Hepatocyte (in vitro differentiated cells): ENCODE measurements at regions not wholly inside any gene's neighbourhood (a gene's known extent, or its start where the extent isn't known, plus 50 kb on each side); places are given as distances from the start of the nearest gene placed in this dataset.

Source experiments
- EZH2phosphoT487 ChIP-seq: fragments of 200-600 bp; sonication (generic); IDR thresholded peaks from one replicate; pipeline ENCODE4 v1.6.1; 2018; ENCODE audit warnings: antibody characterized with exemption, mild to moderate bottlenecking, low read depth, moderate library complexity; ENCODE audit not compliant: unreplicated experiment, severe bottlenecking
- TF ChIP-seq, protein P1 (sequence below): fragments of 200-600 bp; sonication (generic); IDR thresholded peaks from 2 replicates; pipeline ENCODE4 v1.5.1; 2016; ENCODE audit warnings: antibody characterized with exemption, mild to moderate bottlenecking; ENCODE audit not compliant: poor library complexity

DNA sequence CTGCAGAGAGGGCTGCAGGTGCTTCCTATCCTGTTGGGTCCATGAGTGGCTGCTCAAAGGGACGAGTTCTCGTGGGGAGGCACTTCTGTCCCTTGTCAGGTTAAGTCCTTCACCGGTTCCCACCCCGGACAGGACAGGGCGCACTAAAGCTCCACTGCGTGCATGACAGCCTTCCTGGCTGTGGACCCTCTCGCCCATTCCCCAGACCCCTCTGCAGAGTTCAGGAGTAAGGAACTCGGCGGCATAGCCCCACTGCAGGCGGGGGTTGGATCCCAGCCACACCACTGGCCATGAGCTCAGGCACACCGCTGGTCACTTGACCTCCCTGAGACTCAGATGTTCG, 147.5 kb upstream of the ID2 start:
- TF ChIP-seq, protein P1, sequence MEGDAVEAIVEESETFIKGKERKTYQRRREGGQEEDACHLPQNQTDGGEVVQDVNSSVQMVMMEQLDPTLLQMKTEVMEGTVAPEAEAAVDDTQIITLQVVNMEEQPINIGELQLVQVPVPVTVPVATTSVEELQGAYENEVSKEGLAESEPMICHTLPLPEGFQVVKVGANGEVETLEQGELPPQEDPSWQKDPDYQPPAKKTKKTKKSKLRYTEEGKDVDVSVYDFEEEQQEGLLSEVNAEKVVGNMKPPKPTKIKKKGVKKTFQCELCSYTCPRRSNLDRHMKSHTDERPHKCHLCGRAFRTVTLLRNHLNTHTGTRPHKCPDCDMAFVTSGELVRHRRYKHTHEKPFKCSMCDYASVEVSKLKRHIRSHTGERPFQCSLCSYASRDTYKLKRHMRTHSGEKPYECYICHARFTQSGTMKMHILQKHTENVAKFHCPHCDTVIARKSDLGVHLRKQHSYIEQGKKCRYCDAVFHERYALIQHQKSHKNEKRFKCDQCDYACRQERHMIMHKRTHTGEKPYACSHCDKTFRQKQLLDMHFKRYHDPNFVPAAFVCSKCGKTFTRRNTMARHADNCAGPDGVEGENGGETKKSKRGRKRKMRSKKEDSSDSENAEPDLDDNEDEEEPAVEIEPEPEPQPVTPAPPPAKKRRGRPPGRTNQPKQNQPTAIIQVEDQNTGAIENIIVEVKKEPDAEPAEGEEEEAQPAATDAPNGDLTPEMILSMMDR = no peak
- TF ChIP-seq EZH2phosphoT487 = no peak
